ENCODE measurements at regions not wholly inside any gene's neighbourhood (a gene's known extent, or its start where the extent isn't known, plus 50 kb on each side); places are given as distances from the start of the nearest gene placed in this dataset.
"Not testable (repeated sequence)": the region's sequence is repeated elsewhere in the genome, so short reads cannot be mapped to it uniquely, and the experiment has no call there.

GRCh38 chr2:8370258-8370802 is 311.5 kb upstream of the ID2 start:
- DNase-seq (ENCODE audit: low read depth), result no peak

GRCh38 chr2:8371653-8372052 is 310.2 kb upstream of the ID2 start:
- no peak for DNase-seq (ENCODE audit: low read depth)

- DNase-seq (ENCODE audit: low read depth), result no peak
These were observed 307.1 kb upstream of the ID2 start for GRCh38 chr2:8374782-8375181.

- no peak for DNase-seq (ENCODE audit: low read depth)
These were observed 305.0 kb upstream of the ID2 start for GRCh38 chr2:8376603-8377410.

GRCh38 chr2:8378016-8378810 is 303.6 kb upstream of the ID2 start:
- no peak for DNase-seq (ENCODE audit: low read depth)

- DNase-seq (ENCODE audit: low read depth), result no peak
These were observed 302.7 kb upstream of the ID2 start for GRCh38 chr2:8379128-8379527.

- no peak for DNase-seq (ENCODE audit: low read depth)
These were observed 302.3 kb upstream of the ID2 start for GRCh38 chr2:8379549-8379948.

GRCh38 chr2:8380026-8380425 is 301.8 kb upstream of the ID2 start:
- DNase-seq (ENCODE audit: low read depth), result no peak

GRCh38 chr2:8380566-8380965 is 301.3 kb upstream of the ID2 start:
- DNase-seq (ENCODE audit: low read depth), result no peak

- no peak for DNase-seq (ENCODE audit: low read depth)
These were observed 299.4 kb upstream of the ID2 start for GRCh38 chr2:8382485-8382884.

GRCh38 chr2:8386748-8387147 is 295.1 kb upstream of the ID2 start:
- not testable (repeated sequence) for DNase-seq (ENCODE audit: low read depth)

GRCh38 chr2:8388781-8389180 is 293.1 kb upstream of the ID2 start:
- no peak for DNase-seq (ENCODE audit: low read depth)

- no peak for DNase-seq (ENCODE audit: low read depth)
These were observed 292.3 kb upstream of the ID2 start for GRCh38 chr2:8389431-8390108.

- DNase-seq (ENCODE audit: low read depth), result no peak
These were observed 290.7 kb upstream of the ID2 start for GRCh38 chr2:8391126-8391525.

GRCh38 chr2:8391584-8391983 is 290.3 kb upstream of the ID2 start:
- no peak for DNase-seq (ENCODE audit: low read depth)

- DNase-seq (ENCODE audit: low read depth), result no peak
These were observed 289.6 kb upstream of the ID2 start for GRCh38 chr2:8392098-8392866.

- no peak for DNase-seq (ENCODE audit: low read depth)
These were observed 288.4 kb upstream of the ID2 start for GRCh38 chr2:8393506-8393905.

GRCh38 chr2:8394131-8394530 is 287.7 kb upstream of the ID2 start:
- no peak for DNase-seq (ENCODE audit: low read depth)

GRCh38 chr2:8394569-8395359 is 287.1 kb upstream of the ID2 start:
- DNase-seq (ENCODE audit: low read depth), result no peak

GRCh38 chr2:8395718-8396117 is 286.1 kb upstream of the ID2 start:
- no peak for DNase-seq (ENCODE audit: low read depth)

Measured in stimulated activated CD8-positive, alpha-beta memory T cell treated with anti-CD3 and anti-CD28 coated beads, Interleukin-7, amount 100 ng/mL, for 24 hours (primary cell).